Upper lobe of right lung (tissue), 1 donor: ENCODE measurements at regions not wholly inside any gene's neighbourhood (a gene's known extent, or its start where the extent isn't known, plus 50 kb on each side); places are given as distances from the start of the nearest gene placed in this dataset.
A peak's percentile ranks its signal among the peaks of the same experiment; 100 is the strongest.
"Not testable (repeated sequence)": the region's sequence is repeated elsewhere in the genome, so short reads cannot be mapped to it uniquely, and the experiment has no call there.

ENCODE experiments used
- ATAC-seq: fragments of 200-7000 bp; cut with Tn5 transposase; one replicate; pipeline ENCODE4 v1.9.1; 2020; ENCODE audit warnings: mild to moderate bottlenecking, moderate library complexity
- DNase-seq: peaks from one replicate; pipeline ENCODE4 v3.0.0-alpha.2; 2020
- H3K27ac ChIP-seq: fragments of 200-600 bp; one replicate; pipeline ENCODE4 v1.8.0; 2022
- H3K27me3 ChIP-seq: fragments of 200-600 bp; one replicate; pipeline ENCODE4 v1.8.0; 2022; ENCODE audit warnings: mild to moderate bottlenecking
- H3K36me3 ChIP-seq: fragments of 200-600 bp; one replicate; pipeline ENCODE4 v1.8.0; 2022
- H3K4me1 ChIP-seq: fragments of 200-600 bp; one replicate; pipeline ENCODE4 v1.8.0; 2022
- H3K4me3 ChIP-seq: fragments of 200-600 bp; one replicate; pipeline ENCODE4 v1.8.0; 2022; ENCODE audit warnings: mild to moderate bottlenecking
- H3K9me3 ChIP-seq: fragments of 200-600 bp; one replicate; pipeline ENCODE4 v1.8.0; 2022
- intact Hi-C: fragments of 100-400 bp; cut with DNase I; formaldehyde crosslinking; loops from one replicate; pipeline ENCODE4 v1.11.0; 2022
- TF ChIP-seq, protein P1 (sequence below): fragments of 200-600 bp; IDR thresholded peaks from one replicate; pipeline ENCODE4 v1.8.0; 2022; ENCODE audit warnings: antibody characterized with exemption
- donor health status: DM: no; HTN: yes; CAD: no; lungs with severe emphysema.

DNA sequence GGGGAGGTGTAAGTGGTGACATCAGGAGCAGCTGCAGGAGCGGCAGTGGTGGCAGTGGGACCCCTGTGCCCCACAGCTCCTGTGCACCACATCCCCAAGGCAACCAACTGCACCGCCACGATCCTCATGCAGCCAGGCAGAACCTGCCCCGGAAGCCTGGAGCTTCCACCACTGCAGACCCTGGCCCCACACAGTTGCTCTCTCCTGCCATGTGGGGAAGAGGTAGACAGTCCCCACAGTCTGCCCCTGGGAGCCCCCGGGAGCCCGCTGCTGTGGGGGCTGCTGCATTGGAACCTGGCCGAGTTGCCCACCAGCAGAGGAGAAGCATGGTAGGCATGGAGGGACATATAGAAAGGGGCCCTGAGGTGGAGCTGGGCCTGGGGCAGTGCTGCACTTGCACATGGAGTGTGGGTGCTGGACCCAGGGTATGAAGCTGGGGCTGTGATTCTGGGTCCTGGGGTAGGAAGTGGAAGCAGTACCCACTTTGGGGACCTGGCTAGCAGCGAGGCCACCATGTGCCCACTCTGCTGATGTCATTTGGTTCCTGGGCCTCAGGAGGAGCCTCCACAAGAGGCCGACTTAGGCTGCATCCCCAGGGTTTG is 623.3 kb upstream of the LRRTM4 start:
- DNase-seq (no peak), ATAC-seq (peak; percentile 46)
- Histone ChIP-seq H3K36me3 (no peaks in the 10 kb centered on the region), H3K9me3 (no peaks in the 10 kb centered on the region), H3K27me3 (no peaks in the 10 kb centered on the region), H3K4me1 (no peaks in the 10 kb centered on the region), H3K4me3 (no peak overlapping the region), H3K27ac (no peak overlapping the region)
- intact Hi-C loops, result no loop called here
- TF ChIP-seq, protein P1, sequence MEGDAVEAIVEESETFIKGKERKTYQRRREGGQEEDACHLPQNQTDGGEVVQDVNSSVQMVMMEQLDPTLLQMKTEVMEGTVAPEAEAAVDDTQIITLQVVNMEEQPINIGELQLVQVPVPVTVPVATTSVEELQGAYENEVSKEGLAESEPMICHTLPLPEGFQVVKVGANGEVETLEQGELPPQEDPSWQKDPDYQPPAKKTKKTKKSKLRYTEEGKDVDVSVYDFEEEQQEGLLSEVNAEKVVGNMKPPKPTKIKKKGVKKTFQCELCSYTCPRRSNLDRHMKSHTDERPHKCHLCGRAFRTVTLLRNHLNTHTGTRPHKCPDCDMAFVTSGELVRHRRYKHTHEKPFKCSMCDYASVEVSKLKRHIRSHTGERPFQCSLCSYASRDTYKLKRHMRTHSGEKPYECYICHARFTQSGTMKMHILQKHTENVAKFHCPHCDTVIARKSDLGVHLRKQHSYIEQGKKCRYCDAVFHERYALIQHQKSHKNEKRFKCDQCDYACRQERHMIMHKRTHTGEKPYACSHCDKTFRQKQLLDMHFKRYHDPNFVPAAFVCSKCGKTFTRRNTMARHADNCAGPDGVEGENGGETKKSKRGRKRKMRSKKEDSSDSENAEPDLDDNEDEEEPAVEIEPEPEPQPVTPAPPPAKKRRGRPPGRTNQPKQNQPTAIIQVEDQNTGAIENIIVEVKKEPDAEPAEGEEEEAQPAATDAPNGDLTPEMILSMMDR, result no peak

DNA sequence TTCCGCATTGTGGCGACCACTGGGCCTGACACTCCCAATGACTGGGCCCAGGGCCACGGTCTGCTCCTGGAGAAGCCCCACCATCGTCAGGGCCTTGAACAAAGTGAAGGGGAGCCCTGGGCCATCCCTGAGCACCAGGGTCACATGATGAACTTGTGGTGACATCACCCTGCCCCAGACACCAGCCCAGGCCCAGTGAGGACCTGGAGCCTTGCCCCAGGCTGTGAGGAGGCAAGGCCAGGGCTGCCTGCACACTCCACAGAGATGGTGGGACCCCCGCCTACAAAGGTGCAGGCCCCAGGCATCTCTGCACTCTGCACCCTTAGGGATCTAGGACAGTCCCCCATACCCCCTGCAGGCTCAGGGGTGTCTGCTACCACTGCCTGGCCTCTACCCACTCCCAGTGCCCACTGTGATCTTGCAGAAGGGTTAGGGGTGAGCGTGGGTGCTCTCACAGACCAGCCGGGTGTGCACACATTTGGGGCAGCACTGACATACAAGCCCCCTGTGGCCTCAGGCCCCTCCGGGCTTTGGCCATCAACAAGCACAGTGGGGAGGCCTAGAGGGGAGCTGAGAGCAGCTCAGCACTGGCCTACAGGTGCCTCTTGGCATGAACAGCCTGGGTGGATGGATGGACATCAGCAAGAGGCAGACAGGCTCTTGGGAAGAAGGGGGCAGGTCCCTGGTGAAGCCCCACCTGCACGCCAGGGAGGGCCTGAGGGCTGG is 624.0 kb upstream of the LRRTM4 start:
- Histone ChIP-seq H3K27me3 (no peaks in the 10 kb centered on the region), H3K27ac (no peak overlapping the region), H3K9me3 (no peaks in the 10 kb centered on the region), H3K4me3 (no peak overlapping the region), H3K4me1 (no peaks in the 10 kb centered on the region), H3K36me3 (no peaks in the 10 kb centered on the region)
- intact Hi-C loops, result no loop called here
- DNase-seq, result no peak
- ATAC-seq, result peak; percentile 48
- TF ChIP-seq, protein P1, result no peak

DNA sequence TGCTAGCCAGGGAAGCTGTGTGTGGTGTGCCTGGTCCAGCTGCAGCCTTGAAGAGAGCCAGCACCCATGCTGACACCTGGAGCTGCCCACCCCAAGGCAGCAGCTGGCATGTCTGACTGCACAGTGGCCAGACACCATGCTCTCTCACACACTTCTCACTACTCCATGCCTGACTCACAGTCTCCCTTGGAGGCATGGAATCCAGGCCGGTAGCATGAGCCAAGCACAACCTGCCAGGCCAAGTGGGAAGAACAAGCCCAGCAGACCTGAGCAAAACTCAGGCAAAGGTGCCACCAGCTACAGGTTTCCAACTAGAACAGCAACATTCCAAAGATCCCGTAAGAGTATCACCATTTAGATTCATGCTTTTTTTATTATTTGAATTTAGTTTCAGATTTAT is 625.3 kb upstream of the LRRTM4 start:
- Histone ChIP-seq H3K27ac (no peak overlapping the region), H3K27me3 (no peaks in the 10 kb centered on the region), H3K9me3 (no peaks in the 10 kb centered on the region), H3K36me3 (no peaks in the 10 kb centered on the region), H3K4me3 (no peak overlapping the region), H3K4me1 (no peaks in the 10 kb centered on the region)
- intact Hi-C loops, result no loop called here
- DNase-seq (no peak), ATAC-seq (no peak)
- TF ChIP-seq, protein P1, result no peak

DNA sequence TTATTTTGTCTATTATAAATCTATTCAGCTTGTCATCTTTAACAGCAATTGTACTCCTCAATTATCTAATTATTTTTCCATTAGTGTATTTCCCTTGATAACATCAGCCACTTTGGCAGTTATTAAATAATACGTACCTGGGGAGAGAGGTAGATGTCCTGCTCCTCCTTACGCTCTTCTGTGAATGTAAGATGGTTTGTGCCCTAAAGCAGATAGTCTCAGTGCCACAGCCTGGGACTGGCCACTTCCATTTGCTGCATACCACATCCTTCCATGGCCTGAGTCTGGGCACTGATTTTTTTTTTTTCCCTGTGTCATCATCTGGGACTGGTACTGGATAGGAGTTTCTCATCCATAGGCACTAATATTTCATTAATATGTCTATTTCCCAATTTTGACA is 632.4 kb upstream of the LRRTM4 start:
- TF ChIP-seq, protein P1, result no peak
- no peaks in the 10 kb centered on the region for H3K27me3 ChIP-seq
- DNase-seq (no peak), ATAC-seq (no peak)
- H3K36me3 ChIP-seq, result no peaks in the 10 kb centered on the region
- H3K4me3 ChIP-seq, result no peak overlapping the region
- H3K4me1 ChIP-seq, result no peaks in the 10 kb centered on the region
- intact Hi-C loops, result no loop called here
- no peaks in the 10 kb centered on the region for H3K9me3 ChIP-seq
- no peak overlapping the region for H3K27ac ChIP-seq

DNA sequence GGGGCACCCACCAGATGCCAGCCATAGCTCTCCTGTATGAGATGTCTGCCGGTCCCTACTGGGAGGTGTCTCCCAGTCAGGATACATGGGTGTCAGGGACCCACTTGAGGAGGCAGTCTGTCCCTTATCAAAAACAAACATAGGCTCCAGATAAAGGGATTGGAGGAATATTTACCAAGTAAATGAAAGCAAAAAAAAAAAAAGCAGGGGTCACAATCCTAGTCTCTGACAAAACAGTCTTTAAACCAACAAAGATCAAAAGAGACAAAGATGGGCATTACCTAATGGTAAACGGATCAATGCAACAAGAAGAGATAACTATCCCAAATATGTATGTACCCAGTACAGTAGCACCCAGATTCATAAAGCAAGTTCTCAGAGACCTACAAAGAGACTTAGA is 640.0 kb upstream of the LRRTM4 start:
- ATAC-seq (no peak), DNase-seq (no peak)
- Histone ChIP-seq H3K36me3 (no peaks in the 10 kb centered on the region), H3K27ac (no peak overlapping the region), H3K4me1 (no peaks in the 10 kb centered on the region), H3K4me3 (no peak overlapping the region), H3K9me3 (no peaks in the 10 kb centered on the region), H3K27me3 (no peaks in the 10 kb centered on the region)
- intact Hi-C loops, result no loop called here
- TF ChIP-seq, protein P1, result no peak

DNA sequence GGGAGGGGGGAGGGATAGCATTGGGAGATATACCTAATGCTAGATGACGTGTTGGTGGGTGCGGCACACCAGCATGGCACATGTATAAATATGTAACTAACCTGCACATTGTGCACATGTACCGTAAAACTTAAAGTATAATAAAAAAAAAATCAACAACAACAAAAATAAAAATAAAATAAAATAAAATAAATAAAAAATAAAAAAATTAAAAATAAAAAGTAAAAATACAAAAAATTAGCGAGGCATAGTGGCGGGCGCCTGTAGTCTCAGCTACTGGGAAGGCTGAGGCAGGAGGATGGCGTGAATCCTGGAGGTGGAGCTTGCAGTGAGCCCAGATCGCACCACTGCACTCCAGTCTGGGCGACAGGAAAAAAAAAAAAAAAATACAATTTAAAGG is 650.0 kb upstream of the LRRTM4 start:
- intact Hi-C loops, H3K4me3 ChIP-seq, H3K9me3 ChIP-seq, H3K27ac ChIP-seq, H3K27me3 ChIP-seq, H3K4me1 ChIP-seq, H3K36me3 ChIP-seq, DNase-seq, ATAC-seq: not testable (repeated sequence)
